SK-N-SH (cell line): ENCODE measurements at regions not wholly inside any gene's neighbourhood (a gene's known extent, or its start where the extent isn't known, plus 50 kb on each side); places are given as distances from the start of the nearest gene placed in this dataset.

Experiments
- CTCF ChIA-PET: fragments of 300-600, 350-600 bp; formaldehyde crosslinking; extraction: SDS; loops from one replicate; lab custom pipeline; 2021; lab: Yijun Ruan, JAX
- POLR2A ChIA-PET: fragments of 350-600 bp; sonication (Branson Sonifier 250); formaldehyde crosslinking; extraction: SDS; loops from one replicate; lab custom pipeline; 2020; ENCODE audit warnings: antibody characterized with exemption, inconsistent platforms; lab: Yijun Ruan, JAX
- DNase-seq: peaks from one replicate; pipeline ENCODE4 v3.0.0; 2012
- H2AFZ ChIP-seq: fragments of 200-600 bp; sonication (generic); 2 replicates; pipeline ENCODE4 v1.8.1; 2016; ENCODE audit warnings: antibody characterized with exemption, mild to moderate bottlenecking, low read depth
- H3F3A ChIP-seq: fragments of 200-600 bp; sonication (generic); replicated peaks from 2 replicates; pipeline ENCODE3; 2016; ENCODE audit warnings: antibody characterized with exemption, mild to moderate bottlenecking; ENCODE audit not compliant: insufficient read depth
- H3K27ac ChIP-seq, 2 experiments: fragments of 200-500 bp in 1 of 2; fragments of 200-600 bp in 1 of 2; sonication (Bioruptor generic) in 1 of 2; sonication (generic), shearing (Covaris generic) in 1 of 2; 2 replicates each; pipeline versions ENCODE4 v1.5.1 to v1.6.1; 2014 to 2016; ENCODE audit warnings: low read depth in 2 of 2, inconsistent platforms in 1 of 2, low read length in 1 of 2, mild to moderate bottlenecking in 1 of 2, mixed read lengths in 1 of 2
- H3K27me3 ChIP-seq: fragments of 200-600 bp; sonication (generic), shearing (Covaris generic); 2 replicates; pipeline ENCODE4 v1.6.1; 2016; ENCODE audit warnings: mixed run types; ENCODE audit not compliant: insufficient read depth
- H3K36me3 ChIP-seq, 2 experiments: fragments of 200-500 bp in 1 of 2; fragments of 200-600 bp in 1 of 2; sonication (Bioruptor generic) in 1 of 2; sonication (generic) in 1 of 2; replicated peaks in 1 of 2; 2 replicates each; pipeline versions ENCODE3 to v1.5.1; 2014 to 2016; ENCODE audit warnings: low read length in 1 of 2, mild to moderate bottlenecking in 1 of 2; ENCODE audit not compliant: insufficient read depth in 2 of 2, control insufficient read depth in 1 of 2
- H3K4me1 ChIP-seq, 2 experiments: fragments of 200-500 bp in 1 of 2; fragments of 200-600 bp in 1 of 2; sonication (Bioruptor generic) in 1 of 2; sonication (generic), shearing (Covaris generic) in 1 of 2; 2 replicates each; pipeline versions ENCODE4 v1.5.1 to v1.6.1; 2014 to 2016; ENCODE audit warnings: low read depth in 1 of 2, low read length in 1 of 2, mixed run types in 1 of 2; ENCODE audit not compliant: insufficient read depth in 2 of 2, control insufficient read depth in 1 of 2
- H3K4me2 ChIP-seq: fragments of 200-600 bp; sonication (generic), shearing (Covaris generic); 2 replicates; pipeline ENCODE4 v1.6.1; 2017; ENCODE audit warnings: mixed run types
- H3K4me3 ChIP-seq, 2 experiments: fragments of 200-500 bp in 1 of 2; fragments of 200-600 bp in 1 of 2; sonication (Bioruptor generic) in 1 of 2; sonication (generic), shearing (Covaris generic) in 1 of 2; 2 replicates each; pipeline versions ENCODE4 v1.5.1 to v1.8.1; 2014 to 2016; ENCODE audit warnings: low read depth in 2 of 2, inconsistent platforms in 1 of 2, low read length in 1 of 2, mild to moderate bottlenecking in 1 of 2, mixed read lengths in 1 of 2, moderate library complexity in 1 of 2
- H3K79me2 ChIP-seq: fragments of 200-600 bp; sonication (generic); 2 replicates; pipeline ENCODE4 v1.8.1; 2017; ENCODE audit warnings: mild to moderate bottlenecking; ENCODE audit not compliant: insufficient read depth
- H3K9ac ChIP-seq: fragments of 200-600 bp; sonication (generic); 2 replicates; pipeline ENCODE4 v1.6.1; 2017; ENCODE audit warnings: mixed run types
- H3K9me2 ChIP-seq: fragments of 200-600 bp; sonication (generic); 2 replicates; pipeline ENCODE4 v1.6.1; 2017; ENCODE audit warnings: mixed run types
- H3K9me3 ChIP-seq: fragments of 200-600 bp; sonication (generic); 2 replicates; pipeline ENCODE4 v1.6.1; 2017; ENCODE audit warnings: mixed run types, mild to moderate bottlenecking, moderate library complexity
- H4K20me1 ChIP-seq: fragments of 200-600 bp; sonication (generic); 2 replicates; pipeline ENCODE4 v1.6.1; 2017; ENCODE audit warnings: mild to moderate bottlenecking, mixed run types; ENCODE audit not compliant: insufficient read depth
- EP300 ChIP-seq, 2 experiments: IDR thresholded peaks; 2 replicates each; pipeline versions ENCODE4 v1.4.0 to v1.6.1; 2012; ENCODE audit warnings: borderline replicate concordance in 1 of 2, low read depth in 1 of 2, low read length in 1 of 2
- GATA2 ChIP-seq: sonication (generic); formaldehyde crosslinking; IDR thresholded peaks from 2 replicates; pipeline ENCODE4 v1.5.0; 2020; ENCODE audit warnings: mild to moderate bottlenecking, missing genetic modification reagents
- IRF3 ChIP-seq: fragments of 150-350 bp; IDR thresholded peaks from 2 replicates; pipeline ENCODE4 v1.6.1; 2016; ENCODE audit warnings: mild to moderate bottlenecking, low read depth, low read length
- MEF2A ChIP-seq: IDR thresholded peaks from 2 replicates; pipeline ENCODE4 v1.4.0; 2012; ENCODE audit warnings: low read depth, borderline replicate concordance
- NRF1 ChIP-seq: IDR thresholded peaks from 2 replicates; pipeline ENCODE4 v1.6.1; 2012; ENCODE audit warnings: low read depth, mild to moderate bottlenecking, low read length
- RFX5 ChIP-seq: IDR thresholded peaks from 2 replicates; pipeline ENCODE4 v1.6.1; 2012; ENCODE audit warnings: mild to moderate bottlenecking, improper control_type of control experiment, low read length
- TAF1 ChIP-seq: IDR thresholded peaks from 2 replicates; pipeline ENCODE4 v1.6.1; 2012; ENCODE audit warnings: low read depth, mild to moderate bottlenecking, low read length, moderate library complexity, borderline replicate concordance
- TCF12 ChIP-seq: IDR thresholded peaks from 2 replicates; pipeline ENCODE4 v1.4.0; 2012
- TEAD4 ChIP-seq: IDR thresholded peaks from 2 replicates; pipeline ENCODE4 v1.4.0; 2012; ENCODE audit warnings: mild to moderate bottlenecking, borderline replicate concordance; ENCODE audit not compliant: insufficient read depth
- WGBS: methylation state at CpG from one replicate; pipeline ENCODE4 v1.1.6; 2017; ENCODE audit warnings: low lambda C conversion rate; 5-methylcytosine and 5-hydroxymethylcytosine counted together

GRCh38 chr2:117700471-117700870 is 114.0 kb upstream of the DDX18 start:
- Histone ChIP-seq H3K4me1 (peaks cover 0 to 17% of the 10 kb centered on the region in 2 experiments; a peak in 2 of 4 replicates), H3K9ac (no peak overlapping the region), H3K36me3 (no peaks in the 10 kb centered on the region), H3K9me2 (no peaks in the 10 kb centered on the region), H3K4me2 (no peak overlapping the region), H3F3A (no peaks in the 10 kb centered on the region), H3K79me2 (no peaks in the 10 kb centered on the region), H4K20me1 (no peaks in the 10 kb centered on the region), H3K27me3 (no peaks in the 10 kb centered on the region), H3K9me3 (no peaks in the 10 kb centered on the region), H3K27ac (peak overlapping the region in 1 of 2 experiments; percentile 87; a peak in 2 of 4 replicates), H2AFZ (no peak overlapping the region), H3K4me3 (no peak overlapping the region)
- no peak for DNase-seq
- CTCF ChIA-PET: no interaction called here
- no peak for TF ChIP-seq MEF2A
- TF ChIP-seq TAF1: no peak
- POLR2A ChIA-PET: no interaction called here
- 1% methylated on average over 2 of the region's 2 CpGs for WGBS

- Histone ChIP-seq H3K79me2 (no peaks in the 10 kb centered on the region), H2AFZ (no peak overlapping the region), H3K9me3 (no peaks in the 10 kb centered on the region), H3K4me1 (peaks cover 0 to 17% of the 10 kb centered on the region in 2 experiments; a peak in 2 of 4 replicates), H3K4me3 (no peak overlapping the region), H4K20me1 (no peaks in the 10 kb centered on the region), H3K36me3 (no peaks in the 10 kb centered on the region), H3K4me2 (no peak overlapping the region), H3K9me2 (no peaks in the 10 kb centered on the region), H3K9ac (no peak overlapping the region), H3K27me3 (no peaks in the 10 kb centered on the region), H3K27ac (peak overlapping the region in 1 of 2 experiments; percentile 87; a peak in 2 of 4 replicates), H3F3A (no peaks in the 10 kb centered on the region)
- WGBS: 21% methylated on average over 2 of the region's 2 CpGs
- DNase-seq: no peak
- POLR2A ChIA-PET: interaction anchor here (1.0 kb wide), 1 partner anchor 13 kb away, joined by 4 read pairs; no protein-coding TSS in a partner anchor
- peak in 1 of 2 experiments; percentile 52; a peak in 1 of 4 replicates for TF ChIP-seq EP300 (IDR thresholded peaks at IDR 0.05; ENCODE audit: borderline replicate concordance in 1 of 2, low read depth in 1 of 2, low read length in 1 of 2)
- no peak for TF ChIP-seq TEAD4
- CTCF ChIA-PET: interaction anchor here (1.1 kb wide), 1 partner anchor 12 kb away, joined by 3 read pairs; no protein-coding TSS in a partner anchor
Measured at GRCh38 chr2:117701365-117701764, 113.1 kb upstream of the DDX18 start.

GRCh38 chr2:117702098-117702497 is 112.4 kb upstream of the DDX18 start:
- Histone ChIP-seq H3K36me3 (no peaks in the 10 kb centered on the region), H3K79me2 (no peaks in the 10 kb centered on the region), H3K4me3 (no peak overlapping the region), H3K9me3 (no peaks in the 10 kb centered on the region), H3K9me2 (no peaks in the 10 kb centered on the region), H2AFZ (no peak overlapping the region), H3K27me3 (no peaks in the 10 kb centered on the region), H3K4me2 (no peak overlapping the region), H3K27ac (peak overlapping the region in 1 of 2 experiments; percentile 87; a peak in 2 of 4 replicates), H3K9ac (no peak overlapping the region), H3K4me1 (peaks cover 0 to 17% of the 10 kb centered on the region in 2 experiments; a peak in 2 of 4 replicates), H3F3A (no peaks in the 10 kb centered on the region), H4K20me1 (no peaks in the 10 kb centered on the region)
- ChIA-PET CTCF (interaction anchor here (1.1 to 1.9 kb wide), 2 partner anchors 12 to 70 kb away, joined by 3 to 5 read pairs; no protein-coding TSS in a partner anchor), POLR2A (interaction anchor here (1.0 to 1.7 kb wide), 4 partner anchors 9 to 40 kb away, joined by 3 to 7 read pairs (median 4); no protein-coding TSS in a partner anchor)
- DNase-seq: no peak
- WGBS: 11% methylated on average over 2 of the region's 2 CpGs
- no peak for TF ChIP-seq RFX5
- no peak for TF ChIP-seq IRF3
- TF ChIP-seq NRF1: no peak
- no peak for TF ChIP-seq TCF12
- TF ChIP-seq GATA2 (CRISPR knock-in tag): no peak
